ENCODE measurements at regions not wholly inside any gene's neighbourhood (a gene's known extent, or its start where the extent isn't known, plus 50 kb on each side); places are given as distances from the start of the nearest gene placed in this dataset.

GRCh38 chr11:70771099-70771885 lies 373.0 kb downstream of the CTTN start:
- no peak for DNase-seq (ENCODE audit: low read depth)
- TF ChIP-seq CTCF (IDR thresholded peaks at IDR 0.05; ENCODE audit: insufficient read depth, low read depth, low read length, missing control alignments): no peak

DNA sequence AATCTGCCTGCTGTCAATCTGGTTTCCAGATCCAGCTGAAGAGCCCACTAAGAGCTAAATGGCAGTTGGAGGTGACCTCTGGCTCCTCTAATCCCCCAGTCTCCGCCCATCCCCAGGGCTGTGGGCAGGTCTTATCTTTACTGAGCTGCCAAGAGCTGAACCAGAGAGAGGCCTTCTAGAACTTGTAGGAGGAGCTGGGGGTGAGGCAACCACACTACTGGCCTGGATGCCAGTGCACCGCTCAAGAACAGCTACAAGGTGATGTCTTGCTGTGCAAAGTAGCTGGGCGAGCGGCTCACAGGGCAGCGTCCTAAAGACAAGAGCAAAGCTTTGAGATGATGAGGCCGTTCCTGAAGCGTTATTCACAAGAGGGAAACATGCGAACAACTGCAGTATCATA lies 374.6 kb downstream of the CTTN start:
- TF ChIP-seq CTCF (IDR thresholded peaks at IDR 0.05; ENCODE audit: insufficient read depth, low read depth, low read length, missing control alignments): no peak
- no peak overlapping the region for H3K4me3 ChIP-seq (ENCODE audit: low read depth, low read length)
- no peak for DNase-seq (ENCODE audit: low read depth)

More at GRCh38 chr11:70771099-70771885, 373.0 kb downstream of the CTTN start:
- no peak overlapping the region for H3K4me3 ChIP-seq (ENCODE audit: low read depth, low read length)

GRCh38 chr11:70775386-70776075 lies 377.2 kb downstream of the CTTN start:
- DNase-seq (ENCODE audit: low read depth): no peak
- no peak overlapping the region for H3K4me3 ChIP-seq (ENCODE audit: low read depth, low read length)
- TF ChIP-seq CTCF (IDR thresholded peaks at IDR 0.05; ENCODE audit: insufficient read depth, low read depth, low read length, missing control alignments): no peak

GRCh38 chr11:70776914-70777532 lies 378.7 kb downstream of the CTTN start:
- TF ChIP-seq CTCF (IDR thresholded peaks at IDR 0.05; ENCODE audit: insufficient read depth, low read depth, low read length, missing control alignments): no peak
- no peak overlapping the region for H3K4me3 ChIP-seq (ENCODE audit: low read depth, low read length)
- DNase-seq (ENCODE audit: low read depth): no peak

GRCh38 chr11:70778883-70779282 lies 380.6 kb downstream of the CTTN start:
- no peak overlapping the region for H3K4me3 ChIP-seq (ENCODE audit: low read depth, low read length)
- DNase-seq (ENCODE audit: low read depth): no peak
- TF ChIP-seq CTCF (IDR thresholded peaks at IDR 0.05; ENCODE audit: insufficient read depth, low read depth, low read length, missing control alignments): no peak

DNA sequence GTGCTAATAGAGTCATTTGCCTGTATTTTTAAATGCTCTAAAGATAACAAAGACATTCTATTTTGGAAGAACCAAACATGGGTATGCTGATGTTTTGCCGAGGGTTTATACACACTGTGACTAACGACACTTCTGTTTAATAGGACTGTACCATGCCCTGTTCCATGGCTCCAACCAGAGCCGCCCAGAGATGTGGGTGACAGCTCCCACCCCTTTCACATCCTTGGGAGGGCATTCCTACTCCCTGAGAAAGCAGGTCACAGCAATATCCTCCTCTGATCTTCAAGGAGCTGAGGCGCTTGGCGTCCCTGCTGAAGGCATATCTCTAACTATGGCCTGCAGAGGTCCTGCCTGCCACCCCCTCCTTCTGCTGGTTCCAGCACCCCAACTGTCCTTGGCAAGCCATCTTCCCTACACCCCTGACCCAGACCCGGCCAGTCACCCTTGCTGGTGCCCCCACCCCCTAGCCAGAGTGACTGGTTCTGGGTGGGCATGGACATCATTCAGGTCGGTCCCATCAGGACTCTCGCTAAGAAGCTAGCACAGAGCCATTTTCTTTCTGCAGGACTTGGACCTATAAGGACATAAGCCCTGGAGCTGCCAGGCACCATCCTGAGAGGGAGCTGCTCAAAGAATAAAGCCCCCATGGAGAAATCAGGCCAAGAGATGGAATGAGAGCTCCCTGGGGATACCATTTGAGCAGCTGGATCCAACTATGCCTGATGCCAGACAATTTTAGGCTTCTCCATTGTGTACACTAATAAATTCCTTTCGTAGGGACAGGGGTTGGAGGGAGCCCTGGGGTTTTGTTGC lies 381.3 kb downstream of the CTTN start:
- H3K4me3 ChIP-seq (ENCODE audit: low read depth, low read length): no peak overlapping the region
- no peak for DNase-seq (ENCODE audit: low read depth)
- TF ChIP-seq CTCF (IDR thresholded peaks at IDR 0.05; ENCODE audit: insufficient read depth, low read depth, low read length, missing control alignments): no peak

Data from GM12865 (cell line).